ENCODE measurements at regions not wholly inside any gene's neighbourhood (a gene's known extent, or its start where the extent isn't known, plus 50 kb on each side); places are given as distances from the start of the nearest gene placed in this dataset.

DNA sequence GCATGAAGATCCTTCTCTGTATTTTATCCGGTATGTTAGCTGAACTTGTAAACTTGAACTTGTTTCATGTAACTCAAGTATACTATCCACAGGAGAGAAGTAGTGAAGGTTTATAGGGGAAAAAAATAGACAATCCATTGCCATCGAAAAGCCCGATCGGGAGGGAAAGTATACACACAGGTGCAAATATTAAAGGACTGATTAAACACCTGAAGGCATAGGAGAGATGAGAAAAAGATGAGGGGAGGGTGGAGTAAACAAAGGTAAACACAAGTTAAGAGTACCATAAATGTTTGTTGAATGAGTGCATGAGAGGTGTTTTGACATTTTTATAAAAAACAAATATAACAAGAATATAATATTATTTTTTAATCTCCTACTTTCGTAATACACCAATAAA is 64.3 kb upstream of the CITED2 start:
- ATAC-seq = no peak
- Histone ChIP-seq H3K27ac (peak overlapping the region in 3 of 4 donors; percentile 13 to 53 (median 41)), H3K9me3 (no peaks in the 10 kb centered on the region), H3K27me3 (no peaks in the 10 kb centered on the region), H3K4me3 (no peak overlapping the region), H3K4me1 (peaks cover 0 to 17% (median 0%) of the 10 kb centered on the region in 3 donors), H3K36me3 (no peaks in the 10 kb centered on the region)
- 52 to 67% methylated on average over 5 of the region's 5 CpGs for WGBS, 2 donors (ENCODE audit: low coverage in 1 of 2)
- TF ChIP-seq EP300 (IDR thresholded peaks at IDR 0.05) (no peak), POLR2AphosphoS5 (IDR thresholded peaks at IDR 0.05) (no peak), POLR2A (IDR thresholded peaks at IDR 0.05) (no peak)
- TF ChIP-seq, protein P1, sequence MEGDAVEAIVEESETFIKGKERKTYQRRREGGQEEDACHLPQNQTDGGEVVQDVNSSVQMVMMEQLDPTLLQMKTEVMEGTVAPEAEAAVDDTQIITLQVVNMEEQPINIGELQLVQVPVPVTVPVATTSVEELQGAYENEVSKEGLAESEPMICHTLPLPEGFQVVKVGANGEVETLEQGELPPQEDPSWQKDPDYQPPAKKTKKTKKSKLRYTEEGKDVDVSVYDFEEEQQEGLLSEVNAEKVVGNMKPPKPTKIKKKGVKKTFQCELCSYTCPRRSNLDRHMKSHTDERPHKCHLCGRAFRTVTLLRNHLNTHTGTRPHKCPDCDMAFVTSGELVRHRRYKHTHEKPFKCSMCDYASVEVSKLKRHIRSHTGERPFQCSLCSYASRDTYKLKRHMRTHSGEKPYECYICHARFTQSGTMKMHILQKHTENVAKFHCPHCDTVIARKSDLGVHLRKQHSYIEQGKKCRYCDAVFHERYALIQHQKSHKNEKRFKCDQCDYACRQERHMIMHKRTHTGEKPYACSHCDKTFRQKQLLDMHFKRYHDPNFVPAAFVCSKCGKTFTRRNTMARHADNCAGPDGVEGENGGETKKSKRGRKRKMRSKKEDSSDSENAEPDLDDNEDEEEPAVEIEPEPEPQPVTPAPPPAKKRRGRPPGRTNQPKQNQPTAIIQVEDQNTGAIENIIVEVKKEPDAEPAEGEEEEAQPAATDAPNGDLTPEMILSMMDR (IDR thresholded peaks at IDR 0.05) = no peak

DNA sequence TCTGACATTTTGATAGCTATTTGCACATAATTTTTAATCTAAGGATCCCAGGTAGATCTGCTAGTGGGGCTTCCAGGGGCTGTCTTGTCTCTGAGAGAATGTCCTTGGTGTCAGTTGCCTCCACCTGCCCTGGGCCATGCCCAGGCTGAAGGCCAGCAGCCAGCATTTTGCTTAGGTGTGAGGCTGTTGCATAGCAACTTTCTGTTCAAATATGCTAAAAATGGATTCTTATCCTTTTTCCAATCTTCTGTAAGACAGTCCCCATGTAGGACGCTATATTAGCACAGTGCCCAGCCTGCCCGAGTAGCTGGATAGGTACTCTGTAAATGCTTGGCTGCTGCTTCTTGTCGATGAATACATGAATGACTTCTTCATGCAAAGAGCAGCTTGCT is 62.5 kb upstream of the CITED2 start:
- no peak overlapping the region for H3K4me3 ChIP-seq
- 80 to 84% methylated on average over 3 of the region's 3 CpGs for WGBS, 2 donors (ENCODE audit: low coverage in 1 of 2)
- ATAC-seq = no peak
- no peaks in the 10 kb centered on the region for H3K36me3 ChIP-seq
- no peak overlapping the region for H3K27ac ChIP-seq
- H3K4me1 ChIP-seq = peaks cover 0 to 17% (median 0%) of the 10 kb centered on the region in 3 donors
- TF ChIP-seq EP300 (IDR thresholded peaks at IDR 0.05) (no peak), POLR2AphosphoS5 (IDR thresholded peaks at IDR 0.05) (no peak)
- TF ChIP-seq, protein P1 (IDR thresholded peaks at IDR 0.05) = no peak
- H3K9me3 ChIP-seq = no peaks in the 10 kb centered on the region
- no peaks in the 10 kb centered on the region for H3K27me3 ChIP-seq

DNA sequence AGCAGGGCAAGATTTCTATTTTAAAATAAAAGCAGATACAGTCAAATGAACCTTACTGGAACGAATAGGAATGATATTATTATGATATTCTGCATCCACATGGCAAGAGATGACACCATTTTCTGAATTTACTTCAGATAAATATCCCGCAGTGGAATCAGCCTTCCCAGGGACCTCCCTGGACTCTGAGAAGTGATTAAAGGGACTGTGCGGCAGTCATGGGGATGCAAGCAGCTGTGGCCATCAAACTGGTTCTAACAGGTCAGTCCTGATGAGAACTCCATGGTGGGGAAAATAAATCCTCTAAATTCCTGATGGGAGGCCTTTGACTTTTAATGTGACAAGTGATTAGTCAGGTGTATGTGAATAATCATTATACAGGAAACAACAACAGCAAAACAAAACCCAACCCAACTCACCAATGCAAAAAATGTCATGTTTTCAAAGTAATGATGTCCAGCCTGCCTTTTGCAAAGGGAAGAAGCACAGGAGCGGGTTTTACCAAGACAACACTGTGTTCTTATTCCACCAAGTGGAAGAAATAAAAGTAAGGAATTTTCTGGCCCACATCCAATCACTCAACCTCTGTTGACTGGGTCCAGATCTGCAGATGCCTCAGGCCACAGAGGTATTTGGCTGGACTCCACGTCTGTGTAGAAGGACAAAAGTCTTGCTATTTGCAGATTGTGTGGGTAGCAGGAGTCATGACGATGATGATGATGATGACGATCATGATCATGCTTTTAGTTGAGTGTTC is 61.9 kb upstream of the CITED2 start:
- H3K4me1 ChIP-seq = peaks cover 0 to 17% (median 0%) of the 10 kb centered on the region in 3 donors
- H3K4me3 ChIP-seq = no peak overlapping the region
- no peak for ATAC-seq
- no peak overlapping the region for H3K27ac ChIP-seq
- no peaks in the 10 kb centered on the region for H3K27me3 ChIP-seq
- 80 to 86% methylated on average over 7 of the region's 7 CpGs for WGBS, 2 donors (ENCODE audit: low coverage in 1 of 2)
- no peaks in the 10 kb centered on the region for H3K9me3 ChIP-seq
- no peaks in the 10 kb centered on the region for H3K36me3 ChIP-seq
- no peak for TF ChIP-seq POLR2AphosphoS5 (IDR thresholded peaks at IDR 0.05)
- no peak for TF ChIP-seq EP300 (IDR thresholded peaks at IDR 0.05)
- TF ChIP-seq, protein P1 (IDR thresholded peaks at IDR 0.05) = no peak
- TF ChIP-seq POLR2A (IDR thresholded peaks at IDR 0.05) = no peak

DNA sequence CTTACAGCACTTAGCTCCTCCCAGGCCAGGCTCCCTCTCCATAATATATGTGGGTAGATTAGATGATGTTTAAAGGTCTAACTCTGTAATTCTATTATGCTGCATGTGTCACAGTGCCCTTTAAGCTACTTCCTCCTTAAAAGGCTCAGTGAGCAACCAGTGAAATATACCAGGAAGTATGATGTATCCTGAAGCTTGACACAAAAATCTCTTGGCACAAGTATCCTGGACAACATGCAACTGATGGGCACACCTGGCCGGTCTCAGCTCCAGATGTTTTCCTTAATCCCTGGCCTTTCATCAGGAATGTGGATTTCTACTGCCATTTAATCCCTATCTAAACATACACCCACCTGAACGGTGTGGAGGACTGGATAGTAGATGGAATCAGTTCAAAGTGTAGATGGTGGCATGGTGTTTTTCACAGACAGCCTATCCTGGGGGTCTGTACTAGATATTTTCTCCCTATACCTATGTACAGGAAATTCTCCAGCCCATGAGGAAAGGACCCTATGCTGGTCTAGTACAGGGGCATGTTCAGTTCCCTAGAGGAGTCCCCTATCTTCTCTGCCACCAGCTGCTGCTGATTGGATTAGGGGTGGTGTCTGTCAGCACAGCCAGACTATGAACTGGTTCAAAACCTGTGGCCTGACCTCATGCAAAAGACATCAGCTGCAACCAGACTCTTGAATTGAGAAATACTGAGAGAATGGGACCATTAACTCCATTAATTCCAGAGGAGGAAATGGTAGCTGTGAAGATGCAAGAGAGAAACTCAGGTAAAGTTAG is 59.4 kb upstream of the CITED2 start:
- TF ChIP-seq EP300 (IDR thresholded peaks at IDR 0.05) = no peak
- WGBS, 2 donors (ENCODE audit: low coverage in 1 of 2) = 22 to 45% methylated on average over 1 to 2 of the region's 2 CpGs
- no peak overlapping the region for H3K4me3 ChIP-seq
- H3K9me3 ChIP-seq = no peaks in the 10 kb centered on the region
- no peaks in the 10 kb centered on the region for H3K36me3 ChIP-seq
- ATAC-seq = peak; percentile 4
- H3K27me3 ChIP-seq = no peaks in the 10 kb centered on the region
- no peak overlapping the region for H3K27ac ChIP-seq
- peaks cover 0 to 7% (median 0%) of the 10 kb centered on the region in 3 donors for H3K4me1 ChIP-seq

DNA sequence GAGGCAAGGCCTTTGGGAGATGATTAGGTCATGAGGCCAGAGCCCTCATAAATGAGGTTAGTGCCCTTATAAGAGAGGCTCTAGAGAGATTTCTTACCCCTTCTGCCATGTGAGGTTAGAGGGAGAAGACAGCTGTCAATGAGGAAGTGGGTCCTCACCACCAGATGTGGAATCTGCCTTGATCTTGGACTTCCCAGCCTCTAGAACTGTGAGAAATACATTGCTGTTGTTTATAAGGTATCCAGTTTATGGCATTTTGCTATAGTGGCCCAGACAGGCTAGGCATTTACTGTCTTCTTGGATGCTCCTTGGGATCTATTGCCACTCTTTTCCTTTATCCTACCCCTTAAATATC is 57.1 kb upstream of the CITED2 start:
- TF ChIP-seq POLR2AphosphoS5 (IDR thresholded peaks at IDR 0.05) = no peak
- no peak for TF ChIP-seq POLR2A (IDR thresholded peaks at IDR 0.05)
- TF ChIP-seq, protein P1 (IDR thresholded peaks at IDR 0.05) = no peak
- no peak for TF ChIP-seq EP300 (IDR thresholded peaks at IDR 0.05)
- Histone ChIP-seq H3K4me1 (no peaks in the 10 kb centered on the region), H3K27ac (no peak overlapping the region), H3K4me3 (no peak overlapping the region), H3K27me3 (no peaks in the 10 kb centered on the region), H3K9me3 (no peaks in the 10 kb centered on the region), H3K36me3 (no peaks in the 10 kb centered on the region)
- ATAC-seq = no peak
